HG02885 (cell line): ENCODE measurements at regions not wholly inside any gene's neighbourhood (a gene's known extent, or its start where the extent isn't known, plus 50 kb on each side); places are given as distances from the start of the nearest gene placed in this dataset.

Source experiments
- ATAC-seq: cut with Tn5 transposase; IDR thresholded peaks from one replicate; pipeline ENCODE4 v1.9.1; 2021; ENCODE audit warnings: mild to moderate bottlenecking; ENCODE audit not compliant: unreplicated experiment, poor library complexity

DNA sequence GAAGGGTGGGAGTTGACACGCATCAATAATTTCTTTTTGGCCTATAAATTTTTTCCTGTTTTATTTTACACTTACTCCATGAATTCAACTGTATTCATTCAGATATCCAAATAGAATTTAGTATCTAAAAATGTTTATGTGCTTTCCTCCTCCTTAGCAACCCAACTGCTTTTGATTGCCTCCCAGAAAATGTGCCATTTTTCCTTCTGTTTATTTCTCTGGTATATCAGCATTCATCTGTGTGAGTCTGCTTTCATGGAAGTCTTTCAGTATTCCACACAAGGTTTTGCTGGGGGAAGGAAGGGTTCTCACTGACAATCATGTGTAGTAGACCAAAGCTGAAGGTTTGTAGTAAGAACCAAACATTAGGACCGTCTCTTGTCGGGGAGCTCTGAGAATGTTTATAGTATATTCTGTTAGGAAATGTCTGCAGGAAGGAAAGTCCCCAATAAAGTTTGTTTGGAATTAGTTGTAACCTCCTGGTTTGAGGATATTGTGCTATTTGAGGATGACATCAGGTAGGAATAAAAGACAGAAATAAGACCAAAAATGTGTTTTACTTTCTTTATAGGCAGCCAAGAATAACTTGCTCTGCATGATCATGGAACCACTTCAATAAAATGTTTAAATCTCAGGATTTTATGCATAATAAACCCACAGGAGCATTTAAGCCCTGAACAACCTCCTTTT, 673.6 kb upstream of the INTU start:
- no peak for ATAC-seq

DNA sequence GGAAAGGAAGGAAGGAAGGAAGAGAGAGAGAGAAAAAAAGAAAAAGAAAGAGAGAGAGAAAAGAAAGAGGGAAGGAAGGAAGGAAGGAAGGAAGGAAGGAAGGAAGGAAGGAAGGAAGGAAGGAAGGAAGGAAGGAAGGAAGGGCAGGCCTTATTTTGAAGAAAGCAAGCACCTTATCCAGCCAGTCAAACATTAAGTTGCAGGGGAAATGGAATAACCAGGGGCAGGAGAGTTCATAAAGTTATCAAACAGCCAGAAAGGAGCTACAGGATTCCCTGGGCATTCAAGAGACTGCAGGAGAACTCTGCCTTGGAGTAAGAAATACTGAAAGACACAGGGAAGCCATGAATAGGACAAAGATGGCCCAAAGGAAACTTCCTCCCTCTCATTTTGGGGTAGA, 672.0 kb upstream of the INTU start:
- no peak for ATAC-seq

DNA sequence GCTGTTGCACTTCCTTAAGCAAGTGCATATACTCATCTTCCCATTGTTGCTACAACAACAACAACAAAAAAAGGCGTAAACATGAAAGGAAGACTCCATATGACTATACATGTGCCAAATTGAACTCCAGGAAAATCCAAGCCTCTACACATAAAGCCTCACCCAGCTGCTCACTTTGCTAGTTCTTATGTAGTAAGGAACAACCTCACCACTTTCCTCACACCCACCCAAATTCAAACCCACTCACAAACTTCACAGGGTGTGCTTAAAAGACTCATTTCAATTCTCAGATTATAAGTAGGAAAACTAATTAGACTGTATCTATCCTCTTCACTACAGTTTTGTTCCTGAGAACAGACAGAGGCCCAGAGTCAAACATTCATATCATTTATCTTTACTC, 671.1 kb upstream of the INTU start:
- no peak for ATAC-seq

DNA sequence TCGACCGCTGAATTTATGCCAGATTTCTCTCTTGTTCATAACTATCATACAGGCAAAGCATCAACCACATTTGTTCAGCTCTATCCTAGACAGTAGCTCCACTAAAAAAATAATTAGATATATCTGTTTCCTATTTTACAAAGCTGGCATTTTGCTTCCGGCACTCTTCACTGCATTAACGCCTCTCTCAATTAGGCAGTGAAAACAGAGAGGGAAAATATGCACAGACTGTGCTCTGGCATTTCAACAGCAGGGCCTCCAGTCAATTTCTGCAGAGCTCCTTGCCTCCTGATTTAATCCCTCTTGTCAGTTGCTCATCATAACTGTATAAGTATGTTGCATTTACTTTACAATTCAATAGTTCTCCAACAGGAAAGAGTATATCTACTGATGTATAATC, 666.9 kb upstream of the INTU start:
- ATAC-seq: no peak

DNA sequence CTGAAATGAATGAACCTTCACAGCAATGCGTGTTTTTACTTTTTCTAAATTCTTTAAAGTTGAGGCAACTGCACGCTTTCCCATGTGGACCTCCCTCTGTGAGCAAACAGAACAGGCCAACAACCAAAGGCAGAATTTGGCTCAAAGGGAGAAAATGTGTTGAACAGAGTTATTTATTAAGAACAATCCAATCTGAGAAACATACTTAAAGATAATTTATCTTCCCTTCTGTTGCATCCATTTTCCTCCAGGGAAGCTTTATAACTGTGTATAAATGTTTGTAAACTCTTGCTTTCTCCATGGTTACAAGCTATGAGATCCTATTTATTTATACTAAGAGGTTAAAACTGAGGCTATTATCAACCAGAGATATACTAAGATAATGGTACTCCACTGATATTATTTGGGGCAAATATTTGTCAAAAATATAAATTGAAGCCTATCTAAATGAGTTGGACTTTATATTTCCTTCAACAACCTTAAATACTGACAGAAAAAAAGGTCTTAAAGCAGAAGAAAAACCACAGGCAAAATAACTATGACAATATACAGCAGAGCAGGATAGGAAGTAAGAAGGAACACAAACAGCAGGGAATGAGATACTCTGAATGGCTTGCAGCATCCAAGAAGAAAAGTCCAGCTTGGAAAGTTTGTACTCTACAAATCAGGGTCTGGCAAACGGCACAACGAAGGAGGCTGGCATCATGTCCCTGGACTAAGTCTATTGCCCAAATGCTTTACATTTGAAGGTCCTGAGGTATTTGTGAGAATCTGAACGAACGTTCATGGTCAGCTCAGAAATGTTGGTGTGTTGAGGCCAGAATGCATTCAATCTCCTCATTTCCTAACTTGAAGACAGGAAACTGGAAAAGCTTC, 663.2 kb upstream of the INTU start:
- no peak for ATAC-seq

DNA sequence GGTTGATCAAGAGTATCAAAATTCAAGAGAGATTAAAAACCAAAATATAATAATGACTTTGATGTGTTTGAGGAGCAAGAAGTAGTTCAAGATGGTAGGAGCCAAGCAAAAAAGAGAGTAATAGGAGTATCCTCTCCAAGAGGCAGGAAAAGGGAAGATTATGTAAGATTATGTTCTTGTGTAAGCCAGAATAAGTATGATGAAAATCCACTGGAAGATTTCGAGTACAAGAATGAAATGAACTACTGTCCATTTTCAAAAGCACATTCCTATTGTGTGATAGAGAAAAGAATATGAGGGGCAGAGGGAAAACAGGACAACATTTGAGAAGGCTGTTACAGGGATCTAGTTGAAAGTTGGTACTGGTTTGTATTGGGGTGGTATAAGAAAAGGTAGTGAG, 659.6 kb upstream of the INTU start:
- no peak for ATAC-seq

DNA sequence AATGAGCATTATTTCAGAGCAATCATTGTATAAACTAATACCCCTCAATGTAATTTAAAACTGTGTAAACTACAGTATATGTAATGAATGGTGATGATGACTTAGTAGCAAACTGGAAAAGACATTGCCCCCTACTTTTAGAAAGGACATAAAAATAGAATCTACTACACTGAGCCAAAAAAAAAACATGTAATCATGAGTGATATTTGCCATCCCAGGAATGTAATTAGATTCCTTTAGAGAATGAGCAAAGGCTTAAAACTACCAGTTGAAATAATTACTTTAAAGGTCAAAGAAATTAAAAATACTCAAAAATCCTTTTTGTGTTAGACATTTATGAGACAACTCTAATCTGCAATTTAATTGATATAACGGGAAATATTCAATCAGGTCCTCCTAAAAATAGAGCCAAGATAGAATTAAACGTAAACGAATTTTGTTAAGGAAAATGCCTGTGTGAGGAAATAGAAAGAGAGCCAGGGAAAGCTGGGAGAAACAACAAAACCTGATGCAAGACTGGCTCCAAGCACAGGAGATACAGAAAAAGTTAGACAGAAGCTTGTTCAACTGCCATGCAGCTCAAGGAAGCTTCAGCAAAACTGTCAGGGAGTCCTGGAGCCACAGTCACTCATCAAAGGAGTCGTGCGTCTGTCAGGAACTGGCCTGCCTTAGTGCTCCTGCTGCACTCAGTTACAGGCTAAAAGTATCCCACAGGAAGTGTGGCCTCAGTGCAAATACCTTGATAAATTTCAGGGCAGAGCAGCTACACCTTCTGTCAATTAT, 655.7 kb upstream of the INTU start:
- no peak for ATAC-seq

DNA sequence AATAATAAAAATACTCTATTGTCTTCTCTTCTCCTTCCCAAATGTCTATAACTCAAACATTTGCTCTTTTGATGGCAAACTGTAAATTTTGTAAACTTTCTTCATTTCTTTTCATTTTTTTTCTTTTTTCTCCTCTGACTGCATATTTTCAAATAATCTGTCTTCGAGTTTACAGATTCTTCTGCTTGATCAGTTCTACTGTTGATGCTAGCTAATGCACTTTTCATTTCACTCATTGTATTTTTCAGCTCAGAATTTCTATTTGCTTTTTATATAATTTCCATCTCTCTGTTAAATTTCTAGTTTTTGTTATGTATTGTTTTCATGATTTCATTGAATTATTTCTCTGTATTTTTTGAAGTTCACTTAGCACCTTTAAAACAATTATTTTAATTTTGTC, 646.8 kb upstream of the INTU start:
- no peak for ATAC-seq

DNA sequence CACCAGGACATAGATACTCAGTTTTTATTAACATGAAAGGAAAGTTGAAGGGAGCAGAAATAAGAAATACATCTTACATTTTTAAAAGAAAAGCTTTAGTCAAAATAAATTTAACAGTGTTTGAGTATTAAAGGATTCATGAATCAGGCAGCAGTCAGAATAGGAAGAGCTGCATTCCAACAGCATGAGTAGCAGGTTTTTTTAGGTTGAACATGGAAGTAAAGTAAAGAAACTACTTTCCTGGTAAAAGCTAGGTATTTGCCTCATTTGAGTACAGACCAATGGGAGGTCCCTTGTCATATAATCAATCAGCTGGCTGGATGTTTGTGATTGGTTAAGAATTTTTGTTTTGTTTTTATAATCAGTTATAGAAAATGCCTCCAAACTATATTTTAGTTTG, 645.9 kb upstream of the INTU start:
- ATAC-seq: no peak

DNA sequence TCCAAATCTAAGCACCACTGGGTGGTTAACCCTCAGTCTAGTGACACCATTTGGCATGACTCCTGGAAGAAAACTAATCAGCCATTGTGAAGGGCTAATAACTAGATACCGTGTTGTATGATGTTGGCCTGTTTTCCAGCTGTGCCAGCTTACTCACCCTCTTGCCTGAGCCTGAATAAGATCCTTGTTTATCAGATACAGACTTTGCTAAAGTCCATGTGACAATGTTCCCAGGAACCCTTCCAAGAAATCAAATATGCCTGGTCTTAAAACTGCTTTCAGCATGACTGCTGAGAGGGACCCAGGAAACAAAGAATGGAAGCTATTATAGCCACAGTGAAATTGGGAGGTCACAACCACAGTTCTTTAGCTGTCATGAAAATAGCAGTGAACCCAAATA, 640.8 kb upstream of the INTU start:
- ATAC-seq: no peak

DNA sequence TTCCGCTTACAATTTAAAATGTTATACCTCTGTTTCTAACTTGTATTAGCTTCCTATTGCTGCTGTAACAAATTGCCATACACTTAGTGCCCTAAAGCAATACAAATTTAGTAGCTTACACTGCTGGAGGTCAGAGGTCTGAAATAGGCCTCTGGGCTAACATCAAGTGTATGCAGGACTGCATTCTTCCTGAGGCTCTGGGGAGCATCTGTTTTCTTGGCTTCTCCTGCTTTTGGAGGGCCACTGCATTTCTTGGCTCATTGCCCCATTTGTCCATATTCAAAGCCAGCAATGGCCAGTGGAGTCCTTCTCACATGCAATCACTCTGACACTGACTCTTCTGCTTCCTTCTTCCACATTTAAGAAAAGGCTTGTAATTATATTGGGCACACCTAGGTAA, 639.8 kb upstream of the INTU start:
- ATAC-seq: no peak

DNA sequence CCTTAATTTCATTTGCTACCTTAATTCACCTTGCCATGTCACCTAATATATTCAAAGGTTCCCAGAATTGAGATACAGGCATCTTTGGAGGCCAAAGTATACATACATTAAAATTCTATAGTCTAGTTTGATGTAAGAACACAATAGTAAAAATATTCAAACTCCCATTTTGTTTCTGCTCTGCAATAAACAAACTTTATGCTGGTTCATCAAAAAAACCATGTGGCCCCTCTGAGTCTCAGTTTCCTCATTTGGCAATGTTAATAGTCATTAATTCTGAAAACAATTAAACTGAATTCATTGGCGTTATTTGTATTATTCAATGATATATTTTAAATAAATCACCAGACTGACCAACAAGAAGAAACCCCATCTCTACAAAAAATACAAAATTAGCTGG, 639.4 kb upstream of the INTU start:
- ATAC-seq: no peak

DNA sequence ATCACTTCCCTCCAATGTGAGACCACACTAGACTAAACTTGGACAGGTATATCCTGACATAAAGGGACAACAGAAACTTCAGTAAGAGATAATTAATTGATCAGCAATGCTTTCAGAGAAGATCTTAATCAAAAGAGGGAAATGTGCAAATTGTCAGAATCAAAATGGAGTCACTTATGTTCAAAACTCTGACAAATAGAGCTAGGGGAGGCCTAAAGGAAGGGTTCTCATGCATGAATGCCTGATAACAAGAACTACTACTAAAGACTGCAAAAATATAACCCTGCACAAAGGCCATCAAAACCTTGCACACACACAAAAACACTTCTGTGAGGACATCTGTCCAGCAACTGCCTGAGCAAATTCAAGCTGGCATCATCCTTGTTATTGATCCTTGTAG, 637.5 kb upstream of the INTU start:
- no peak for ATAC-seq

DNA sequence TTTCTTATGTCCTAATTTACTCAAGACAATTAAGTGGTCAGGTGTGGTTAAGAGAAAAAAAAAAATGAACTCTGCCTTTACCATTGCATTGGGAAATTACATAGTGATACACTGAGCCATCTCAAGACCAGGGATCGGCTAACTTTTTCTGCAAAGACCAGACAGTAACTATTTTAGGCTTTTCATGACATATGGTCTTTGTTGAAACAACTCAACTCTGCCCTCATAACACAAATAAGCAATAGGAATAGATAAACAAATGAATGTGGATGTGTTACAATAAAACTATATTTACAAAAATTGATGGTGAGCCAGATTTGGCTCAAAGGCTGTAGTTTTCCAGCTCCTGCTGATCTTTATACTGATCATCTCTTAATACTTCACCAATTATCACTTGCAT, 632.6 kb upstream of the INTU start:
- no peak for ATAC-seq

DNA sequence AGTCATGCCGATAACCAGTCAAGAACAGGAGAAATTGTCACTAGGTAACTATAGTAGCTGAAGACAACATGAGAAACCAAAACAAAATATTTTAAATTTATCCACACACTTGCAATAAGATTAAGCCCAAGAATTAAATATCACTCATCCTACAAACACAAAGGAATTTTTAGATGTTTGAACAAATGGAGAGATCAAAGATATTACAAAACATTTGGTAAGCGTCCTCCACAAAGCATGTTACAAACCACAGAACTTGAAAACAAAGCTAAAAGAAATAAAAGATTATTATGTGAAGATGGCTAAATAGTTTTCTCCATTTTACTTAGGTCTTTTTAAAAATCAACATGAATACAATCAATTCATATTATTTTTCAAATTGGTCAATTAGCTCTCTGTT, 631.9 kb upstream of the INTU start:
- no peak for ATAC-seq

DNA sequence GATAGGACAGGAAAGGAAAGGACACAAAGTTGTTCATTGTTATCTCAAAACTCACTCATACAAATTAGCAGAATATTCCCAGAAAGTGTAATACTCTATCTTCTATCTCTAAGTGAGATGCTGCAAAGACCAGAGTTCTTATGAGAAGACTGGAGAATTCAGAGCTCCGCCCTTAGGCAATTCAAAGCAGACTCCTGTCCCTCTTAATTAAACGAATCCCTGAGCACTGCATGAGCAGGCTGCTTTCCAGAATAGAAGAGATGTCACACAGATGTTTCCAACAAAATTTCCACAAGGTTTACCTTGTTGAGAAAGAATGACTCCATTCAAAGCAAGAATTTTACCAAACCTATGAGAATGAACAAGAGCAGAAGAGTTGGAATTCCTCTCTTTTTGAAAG, 630.8 kb upstream of the INTU start:
- no peak for ATAC-seq

DNA sequence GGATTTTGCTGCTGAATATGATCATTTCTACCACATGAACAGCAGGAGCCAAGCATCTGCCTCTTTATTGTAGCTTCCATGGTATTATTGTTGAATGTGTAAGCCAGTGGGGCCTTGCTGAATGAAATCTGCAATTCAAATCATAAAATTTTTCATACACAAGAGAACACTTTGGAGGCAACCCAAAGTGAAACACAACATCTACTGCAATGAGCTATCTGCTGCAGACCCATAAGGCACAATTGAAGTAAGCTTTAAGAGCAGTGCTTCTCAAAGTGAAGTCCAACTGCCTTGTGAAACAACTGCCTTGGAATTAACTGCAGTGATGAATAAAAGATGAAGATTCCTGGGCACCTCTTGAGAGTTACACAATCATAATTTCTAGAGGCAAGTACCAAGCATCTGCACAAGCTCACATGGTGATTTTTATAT, 626.3 kb upstream of the INTU start:
- no peak for ATAC-seq

DNA sequence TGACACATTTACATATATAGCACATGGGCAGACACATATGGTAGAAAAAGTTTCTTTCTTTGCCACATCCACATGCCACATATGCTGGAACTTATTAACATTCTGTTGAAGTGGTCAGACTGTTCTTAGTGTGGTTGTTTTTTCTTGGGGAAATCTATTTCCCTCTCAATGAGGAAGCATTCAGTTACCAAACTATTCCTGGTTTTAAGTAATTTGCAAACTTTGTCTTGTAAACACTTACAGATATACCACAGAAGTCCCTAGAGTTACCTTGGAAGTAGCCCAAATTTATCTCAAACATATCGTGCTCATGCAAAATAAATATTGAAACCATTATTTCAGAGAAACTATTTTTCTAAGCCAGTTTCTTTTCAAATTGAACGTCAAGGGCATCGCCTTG, 625.5 kb upstream of the INTU start:
- no peak for ATAC-seq

DNA sequence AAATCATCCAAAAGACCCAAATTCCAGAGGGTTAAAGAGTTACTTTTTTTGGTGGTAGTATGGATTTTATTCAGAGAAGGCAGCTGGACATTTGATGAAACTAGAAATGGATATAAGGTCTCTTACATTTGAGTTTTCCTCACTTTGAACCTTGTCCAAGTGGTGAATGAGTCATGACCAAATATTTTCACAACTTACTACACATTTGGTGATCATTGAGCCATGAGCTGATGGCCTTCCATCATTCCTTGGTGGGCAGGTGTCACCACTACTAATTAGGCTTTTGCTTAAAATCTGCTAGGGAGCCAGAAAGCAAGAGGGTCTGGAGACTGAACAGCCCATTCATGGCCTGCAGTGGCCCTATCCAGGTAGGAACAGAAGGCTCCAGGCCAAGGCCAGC, 620.2 kb upstream of the INTU start:
- ATAC-seq: no peak

DNA sequence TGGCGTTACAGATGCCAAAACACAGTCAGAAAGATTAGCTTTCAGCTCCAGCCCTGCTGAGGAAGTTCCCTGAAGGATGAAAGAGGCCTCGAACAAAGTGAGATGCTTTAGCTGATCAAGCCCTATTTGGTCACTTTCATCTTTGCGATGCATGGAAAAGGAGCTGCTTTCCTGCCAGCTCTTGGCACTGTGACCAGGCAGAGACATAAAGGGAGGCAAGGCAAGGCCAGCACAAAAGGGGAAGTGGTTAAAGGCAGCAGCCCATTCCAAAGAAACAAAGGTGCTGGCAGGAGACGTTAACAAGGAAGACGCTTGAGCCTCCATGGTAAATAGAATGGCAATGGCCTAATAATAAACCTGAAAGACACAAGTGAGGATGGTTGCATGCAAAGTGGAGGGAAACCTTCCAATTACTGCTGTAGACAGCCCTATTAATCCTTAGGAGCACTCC, 617.1 kb upstream of the INTU start:
- ATAC-seq: no peak

DNA sequence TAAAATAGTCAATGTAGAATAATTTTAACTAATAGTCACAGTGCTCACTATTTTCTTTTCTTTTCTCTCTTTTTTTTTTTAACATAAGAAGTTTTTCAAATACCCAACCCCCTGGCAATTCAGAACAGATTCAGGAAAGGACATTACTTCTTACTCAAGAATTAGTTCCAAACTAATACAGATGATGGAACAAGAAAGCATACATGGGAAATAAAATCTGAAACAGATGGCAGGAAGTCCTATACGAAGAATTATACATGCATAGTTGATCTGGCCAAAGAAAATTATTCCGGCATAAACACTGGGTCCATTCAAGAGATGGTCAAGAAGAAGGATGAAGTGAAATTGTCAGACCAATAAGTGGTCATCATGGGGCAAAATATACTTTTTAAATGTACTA, 614.4 kb upstream of the INTU start:
- no peak for ATAC-seq
